ENCODE measurements at regions not wholly inside any gene's neighbourhood (a gene's known extent, or its start where the extent isn't known, plus 50 kb on each side); places are given as distances from the start of the nearest gene placed in this dataset.

- TF ChIP-seq POLR2AphosphoS5 (IDR thresholded peaks at IDR 0.05; ENCODE audit: low read depth, low read length) (no peak), SIN3A (IDR thresholded peaks at IDR 0.05; ENCODE audit: borderline replicate concordance, insufficient read depth, low read length) (no peak), REST (IDR thresholded peaks at IDR 0.05; ENCODE audit: insufficient read depth in 1 of 2, low read depth in 2 of 2, low read length in 2 of 2) (no peak), TAF1 (IDR thresholded peaks at IDR 0.05; ENCODE audit: borderline replicate concordance, insufficient read depth, low read length) (no peak)
These were observed 311.3 kb upstream of the PRKD1 start for GRCh38 chr14:30238936-30239335.
